GM21717 (cell line): ENCODE measurements at regions not wholly inside any gene's neighbourhood (a gene's known extent, or its start where the extent isn't known, plus 50 kb on each side); places are given as distances from the start of the nearest gene placed in this dataset.
"Not testable (repeated sequence)": the region's sequence is repeated elsewhere in the genome, so short reads cannot be mapped to it uniquely, and the experiment has no call there.

Experiments used
- ATAC-seq: cut with Tn5 transposase; IDR thresholded peaks from one replicate; pipeline ENCODE4 v1.9.1; 2021; ENCODE audit warnings: mild to moderate bottlenecking, moderate library complexity; ENCODE audit not compliant: unreplicated experiment

- no peak for ATAC-seq
Observed at GRCh38 chr5:106094839-106095238, 1575.9 kb downstream of the EFNA5 start.

DNA sequence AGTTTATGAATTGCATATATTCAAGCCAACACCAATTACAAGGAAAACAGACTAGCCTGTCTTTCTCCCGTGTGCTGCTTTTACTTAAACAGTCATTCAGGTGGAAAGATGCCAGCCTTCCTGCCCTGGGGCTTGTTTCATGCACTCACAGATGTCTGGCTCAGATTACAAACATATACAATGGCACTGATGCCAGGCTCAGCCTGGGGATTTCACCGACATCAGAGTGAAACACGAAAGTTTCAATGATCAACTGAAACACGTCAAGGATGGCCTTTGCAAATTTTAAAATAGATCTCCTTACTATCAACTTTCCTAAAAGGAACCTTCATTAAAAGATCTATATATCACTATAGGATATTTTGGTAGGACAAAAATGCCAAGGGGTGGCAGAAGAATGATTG, 1576.5 kb downstream of the EFNA5 start:
- no peak for ATAC-seq

- ATAC-seq: no peak
Observed at GRCh38 chr5:106093134-106093533, 1577.6 kb downstream of the EFNA5 start.

- ATAC-seq: no peak
Observed at GRCh38 chr5:106092455-106092854, 1578.3 kb downstream of the EFNA5 start.

DNA sequence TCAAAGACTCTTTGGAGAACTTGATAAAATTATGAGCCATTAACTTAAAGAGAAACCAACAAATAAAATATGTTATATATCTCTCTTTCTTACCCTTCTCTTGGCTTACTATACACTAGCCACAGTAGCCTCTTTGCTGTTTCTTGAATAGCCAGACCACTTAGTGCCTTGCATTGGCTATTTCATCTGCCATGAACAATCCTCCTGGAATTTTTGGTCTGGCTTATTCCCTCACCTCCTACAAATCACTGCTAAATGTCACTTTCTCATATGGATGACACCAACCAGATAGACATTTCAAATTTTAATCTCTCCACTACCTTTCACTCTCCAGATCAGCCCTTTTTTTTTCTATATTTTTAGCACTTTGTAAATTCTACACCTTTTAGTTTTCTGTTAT, 1581.7 kb downstream of the EFNA5 start:
- no peak for ATAC-seq

GRCh38 chr5:106088462-106088861, 1582.3 kb downstream of the EFNA5 start:
- ATAC-seq: no peak

DNA sequence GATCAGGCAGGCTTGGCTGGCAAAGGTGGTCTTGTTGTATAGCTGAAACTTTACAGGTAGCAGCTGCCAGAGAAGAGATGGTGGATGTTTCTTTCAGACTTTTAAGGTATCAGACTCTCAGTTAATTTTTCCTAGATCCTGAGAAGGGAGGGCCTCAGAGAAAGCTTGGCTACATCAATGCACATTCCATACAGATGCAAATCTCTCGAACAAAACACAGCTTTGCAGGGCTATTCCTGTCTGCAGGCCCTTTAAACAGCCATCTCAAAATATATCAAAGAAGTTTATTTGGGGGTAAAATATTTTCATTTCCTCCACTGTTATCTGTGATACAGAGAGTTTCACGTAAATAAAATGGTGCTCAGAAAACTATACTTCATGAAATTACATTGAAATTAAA, 1584.4 kb downstream of the EFNA5 start:
- no peak for ATAC-seq

DNA sequence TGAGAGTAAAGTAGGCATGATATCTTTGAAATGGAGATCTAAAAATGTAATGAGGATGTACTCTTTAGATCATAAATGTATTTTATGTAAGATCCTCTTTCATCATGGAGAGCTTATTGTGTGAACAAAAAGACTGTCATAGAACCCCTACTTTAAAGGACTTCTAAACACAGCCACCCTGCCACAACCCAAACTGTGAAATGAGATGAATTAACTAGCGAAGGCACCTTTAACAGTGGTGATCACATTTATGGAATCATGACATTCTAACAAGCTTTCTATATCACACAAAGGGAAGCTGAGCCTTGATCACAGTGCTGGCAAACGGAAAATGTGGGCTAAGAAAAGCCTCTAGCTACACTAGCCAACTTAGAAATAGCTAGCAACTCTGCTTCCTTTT, 1585.2 kb downstream of the EFNA5 start:
- ATAC-seq: no peak

GRCh38 chr5:106085136-106085535, 1585.6 kb downstream of the EFNA5 start:
- ATAC-seq: no peak

DNA sequence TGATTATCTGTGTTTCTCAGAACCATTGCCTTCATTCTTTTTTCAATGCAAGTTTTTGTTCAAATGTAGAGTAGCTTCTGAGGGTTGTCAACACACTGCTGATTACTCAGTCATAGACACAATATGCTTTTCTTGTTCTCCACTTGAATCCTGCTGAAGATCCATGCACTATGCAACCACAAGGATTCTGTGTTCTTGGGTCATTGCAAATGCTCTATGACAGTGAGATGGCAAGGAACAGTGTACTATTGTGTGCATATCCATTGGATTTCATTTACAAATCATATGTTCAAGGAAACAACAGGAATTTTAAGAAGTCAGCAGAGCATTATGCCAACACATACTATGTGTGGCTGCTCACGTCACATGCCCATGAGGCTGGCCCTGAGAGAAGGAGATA, 1590.2 kb downstream of the EFNA5 start:
- no peak for ATAC-seq

GRCh38 chr5:106076655-106077054, 1594.1 kb downstream of the EFNA5 start:
- no peak for ATAC-seq

DNA sequence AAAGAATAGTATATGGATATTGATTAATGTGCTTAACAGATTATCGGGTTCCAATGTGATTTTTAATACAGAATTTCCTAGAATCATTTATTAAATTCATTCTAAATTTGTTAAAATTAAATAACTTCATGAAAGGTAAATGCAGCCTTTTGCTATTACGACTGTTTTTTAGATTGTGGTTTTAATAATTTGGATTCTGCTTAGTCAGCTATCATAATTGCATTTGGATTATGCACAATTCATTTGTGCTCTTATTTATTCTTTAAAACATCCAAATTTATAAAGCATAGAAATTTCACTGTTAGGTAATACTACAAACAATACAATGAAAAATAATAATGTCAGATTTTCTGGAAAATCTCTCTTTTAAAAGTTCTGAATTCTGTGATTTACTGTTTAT, 1598.5 kb downstream of the EFNA5 start:
- ATAC-seq: no peak

- no peak for ATAC-seq
Observed at GRCh38 chr5:106047341-106047740, 1623.4 kb downstream of the EFNA5 start.

DNA sequence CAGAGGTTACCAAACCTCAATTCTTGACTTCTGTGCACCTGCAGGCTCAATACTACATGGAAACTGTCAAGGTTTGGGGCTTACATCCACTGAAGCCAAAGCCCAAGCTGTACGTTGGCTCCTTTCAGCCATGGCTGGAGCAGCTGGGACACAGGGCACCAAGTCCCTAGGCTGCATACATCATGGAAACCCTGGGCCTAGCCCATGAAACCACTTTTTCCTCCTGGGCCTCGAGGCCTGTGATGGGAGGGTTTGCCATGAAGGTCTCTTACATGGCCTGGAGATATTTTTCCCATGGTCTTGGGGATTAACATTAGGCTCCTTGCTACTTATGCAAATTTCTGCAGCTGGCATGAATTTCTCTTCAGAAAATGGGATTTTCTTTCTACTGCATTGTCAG, 1638.7 kb downstream of the EFNA5 start:
- ATAC-seq: not testable (repeated sequence)

GRCh38 chr5:106028314-106028713, 1642.4 kb downstream of the EFNA5 start:
- ATAC-seq: no peak

DNA sequence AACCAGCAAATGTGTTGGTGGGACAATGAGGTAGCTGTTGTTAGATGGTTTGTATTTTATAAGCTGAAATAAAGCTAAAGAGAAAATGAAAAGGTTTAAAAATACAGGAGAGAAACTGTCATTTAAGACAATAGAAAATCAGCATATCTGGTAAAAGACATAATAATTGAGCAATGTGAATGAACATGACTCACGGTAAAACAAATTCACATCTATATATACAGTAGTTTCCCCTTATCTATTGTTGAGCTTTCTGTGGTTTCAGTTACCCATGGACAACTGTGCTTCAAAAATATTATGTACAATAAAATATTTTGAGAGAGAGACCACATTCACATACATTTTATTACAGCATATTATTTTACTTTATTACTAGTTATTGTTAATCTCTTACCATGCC, 1649.8 kb downstream of the EFNA5 start:
- ATAC-seq: no peak

DNA sequence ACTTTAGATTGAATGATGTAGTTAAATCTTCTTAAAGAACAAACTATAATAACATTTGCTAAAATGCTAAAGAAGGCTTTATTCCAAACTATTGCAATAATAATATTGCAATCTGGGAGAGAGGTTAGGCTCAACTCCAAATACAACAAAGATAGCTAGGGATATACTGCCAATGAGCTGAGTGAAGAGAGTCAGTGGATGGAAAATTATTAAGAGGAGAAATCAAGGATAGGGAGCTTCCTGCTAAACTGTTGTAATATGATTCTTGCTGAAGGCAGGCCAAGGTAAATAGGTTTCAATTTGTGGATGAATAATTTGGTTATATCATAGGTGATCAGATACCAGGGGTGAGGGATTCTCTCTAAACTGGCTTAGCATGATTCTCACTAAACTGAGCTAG, 1651.5 kb downstream of the EFNA5 start:
- no peak for ATAC-seq

DNA sequence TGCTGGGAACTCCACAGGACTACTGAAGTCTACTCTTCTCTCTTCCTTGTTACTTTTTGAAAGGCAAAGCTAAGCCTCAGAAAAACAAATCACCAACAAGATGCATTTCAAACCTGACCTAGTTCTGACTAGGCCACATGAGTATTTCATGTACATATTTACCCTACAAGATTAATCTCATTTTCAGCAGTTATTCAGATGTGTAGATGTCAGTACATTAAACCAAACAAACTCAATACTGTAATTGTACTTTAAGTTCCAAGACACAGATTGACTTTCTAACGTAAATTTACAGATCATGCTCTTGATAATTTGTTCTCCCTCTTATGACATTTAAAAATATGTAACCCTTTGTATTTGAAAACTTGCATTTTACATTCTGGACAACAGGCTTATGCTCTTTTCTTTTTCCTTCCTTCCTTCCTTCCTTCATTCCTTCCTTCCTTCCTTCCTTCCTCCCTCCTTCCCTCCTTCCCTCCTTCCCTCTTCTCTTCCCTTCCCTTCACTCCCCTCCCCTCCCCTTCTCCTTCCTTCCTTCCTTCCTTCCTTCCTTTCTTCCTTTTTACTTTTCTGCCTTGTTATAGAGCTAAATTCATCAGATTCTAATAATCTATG, 1653.4 kb downstream of the EFNA5 start:
- no peak for ATAC-seq

GRCh38 chr5:106014262-106014661, 1656.5 kb downstream of the EFNA5 start:
- ATAC-seq: no peak

DNA sequence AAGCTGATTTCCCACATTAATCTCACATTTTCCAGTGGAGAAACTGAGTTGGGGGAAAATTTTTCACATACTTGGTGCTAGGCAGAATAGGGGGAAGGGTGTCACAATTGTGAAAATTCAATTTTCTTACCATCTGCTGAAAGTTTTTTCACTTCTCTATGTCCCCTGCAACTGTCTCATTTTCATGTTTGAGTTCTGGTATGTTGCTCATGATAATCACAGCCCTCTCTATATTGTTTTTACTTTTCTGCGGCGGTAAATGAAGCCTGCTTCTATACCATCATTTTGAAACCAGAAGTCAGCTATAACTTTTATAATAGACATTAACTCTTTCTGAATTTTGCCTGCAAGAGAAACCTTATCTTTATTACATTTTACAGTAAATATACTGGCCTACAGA, 1664.5 kb downstream of the EFNA5 start:
- ATAC-seq: no peak

- ATAC-seq: not testable (repeated sequence)
Observed at GRCh38 chr5:105998991-105999390, 1671.7 kb downstream of the EFNA5 start.

DNA sequence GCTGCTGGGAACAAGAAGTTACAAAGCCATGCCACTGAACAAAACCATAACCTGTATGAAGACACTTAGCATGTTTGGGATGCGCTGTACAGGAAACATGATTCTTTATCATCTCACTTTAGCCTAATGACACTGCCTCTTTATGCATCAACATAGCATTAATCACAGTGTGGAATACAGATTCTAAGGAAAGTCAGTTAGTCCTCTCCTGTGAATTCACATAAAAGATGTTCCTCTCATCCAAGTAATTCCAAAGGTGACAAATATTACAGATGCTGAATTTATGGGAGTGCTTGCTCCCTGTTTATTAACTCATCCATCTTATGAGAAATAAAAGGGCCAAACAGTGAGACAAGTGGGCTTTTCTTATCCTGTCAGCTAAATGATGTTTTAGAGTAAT, 1677.7 kb downstream of the EFNA5 start:
- no peak for ATAC-seq

- no peak for ATAC-seq
Observed at GRCh38 chr5:105982526-105982925, 1688.2 kb downstream of the EFNA5 start.
